Left ventricle myocardium inferior (tissue), 1 donor: ENCODE measurements at regions not wholly inside any gene's neighbourhood (a gene's known extent, or its start where the extent isn't known, plus 50 kb on each side); places are given as distances from the start of the nearest gene placed in this dataset.
"Not testable (repeated sequence)": the region's sequence is repeated elsewhere in the genome, so short reads cannot be mapped to it uniquely, and the experiment has no call there.

ENCODE experiments used
- DNase-seq: peaks from one replicate; pipeline ENCODE4 v3.0.0-alpha.2; 2020
- H3K27ac ChIP-seq: fragments of 200-600 bp; replicated peaks from 2 replicates; pipeline ENCODE4 v1.8.0; 2021
- H3K27me3 ChIP-seq: fragments of 200-600 bp; 2 replicates; pipeline ENCODE4 v1.8.0; 2021; ENCODE audit warnings: low read depth
- H3K36me3 ChIP-seq: fragments of 200-600 bp; 2 replicates; pipeline ENCODE4 v1.8.0; 2021
- H3K4me1 ChIP-seq: fragments of 200-600 bp; 2 replicates; pipeline ENCODE4 v1.8.0; 2021
- H3K4me3 ChIP-seq: fragments of 200-600 bp; 2 replicates; pipeline ENCODE4 v1.8.0; 2021; ENCODE audit warnings: mild to moderate bottlenecking, moderate library complexity
- H3K9me3 ChIP-seq: fragments of 200-600 bp; replicated peaks from 2 replicates; pipeline ENCODE4 v1.8.0; 2021
- intact Hi-C: fragments of 100-400 bp; cut with micrococcal nuclease; formaldehyde crosslinking; loops from one replicate; pipeline ENCODE4 v1.11.0; 2022
- TF ChIP-seq, protein P1 (sequence below): fragments of 200-600 bp; IDR thresholded peaks from 2 replicates; pipeline ENCODE4 v1.8.0; 2021; ENCODE audit warnings: antibody characterized with exemption, mild to moderate bottlenecking, borderline replicate concordance
- donor health status: DM: no; HTN: yes; CAD: no; lungs with severe emphysema.

DNA sequence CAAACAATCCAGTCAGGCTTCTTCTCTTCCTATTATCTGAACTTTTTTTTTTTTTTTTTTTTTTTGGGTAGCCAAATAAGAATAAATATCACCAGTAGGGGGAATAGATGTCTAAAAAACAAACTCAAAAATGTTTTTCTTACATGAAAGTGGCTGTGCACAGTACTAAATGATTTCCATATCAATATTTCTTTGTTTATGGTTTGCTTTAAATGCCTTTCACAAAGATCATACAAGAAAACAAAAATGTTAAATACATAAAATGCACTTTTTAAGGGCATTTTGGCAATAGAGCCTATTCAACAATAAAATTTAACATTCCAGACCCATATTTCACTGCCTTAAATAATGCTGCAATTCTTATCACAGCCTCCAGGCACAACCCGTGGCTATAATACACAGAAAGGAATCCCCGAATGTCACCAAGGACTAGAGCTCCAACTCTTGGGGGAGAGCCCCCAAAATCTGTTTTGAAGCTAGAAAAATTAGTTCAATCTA, 91.1 kb upstream of the TBCA start:
- intact Hi-C loops = no loop called here
- Histone ChIP-seq H3K36me3 (no peaks in the 10 kb centered on the region), H3K27me3 (peaks cover 9% of the 10 kb centered on the region), H3K4me3 (no peak overlapping the region), H3K27ac (no peak overlapping the region), H3K9me3 (no peaks in the 10 kb centered on the region), H3K4me1 (no peaks in the 10 kb centered on the region)
- TF ChIP-seq, protein P1, sequence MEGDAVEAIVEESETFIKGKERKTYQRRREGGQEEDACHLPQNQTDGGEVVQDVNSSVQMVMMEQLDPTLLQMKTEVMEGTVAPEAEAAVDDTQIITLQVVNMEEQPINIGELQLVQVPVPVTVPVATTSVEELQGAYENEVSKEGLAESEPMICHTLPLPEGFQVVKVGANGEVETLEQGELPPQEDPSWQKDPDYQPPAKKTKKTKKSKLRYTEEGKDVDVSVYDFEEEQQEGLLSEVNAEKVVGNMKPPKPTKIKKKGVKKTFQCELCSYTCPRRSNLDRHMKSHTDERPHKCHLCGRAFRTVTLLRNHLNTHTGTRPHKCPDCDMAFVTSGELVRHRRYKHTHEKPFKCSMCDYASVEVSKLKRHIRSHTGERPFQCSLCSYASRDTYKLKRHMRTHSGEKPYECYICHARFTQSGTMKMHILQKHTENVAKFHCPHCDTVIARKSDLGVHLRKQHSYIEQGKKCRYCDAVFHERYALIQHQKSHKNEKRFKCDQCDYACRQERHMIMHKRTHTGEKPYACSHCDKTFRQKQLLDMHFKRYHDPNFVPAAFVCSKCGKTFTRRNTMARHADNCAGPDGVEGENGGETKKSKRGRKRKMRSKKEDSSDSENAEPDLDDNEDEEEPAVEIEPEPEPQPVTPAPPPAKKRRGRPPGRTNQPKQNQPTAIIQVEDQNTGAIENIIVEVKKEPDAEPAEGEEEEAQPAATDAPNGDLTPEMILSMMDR = peak; percentile 20
- no peak for DNase-seq

DNA sequence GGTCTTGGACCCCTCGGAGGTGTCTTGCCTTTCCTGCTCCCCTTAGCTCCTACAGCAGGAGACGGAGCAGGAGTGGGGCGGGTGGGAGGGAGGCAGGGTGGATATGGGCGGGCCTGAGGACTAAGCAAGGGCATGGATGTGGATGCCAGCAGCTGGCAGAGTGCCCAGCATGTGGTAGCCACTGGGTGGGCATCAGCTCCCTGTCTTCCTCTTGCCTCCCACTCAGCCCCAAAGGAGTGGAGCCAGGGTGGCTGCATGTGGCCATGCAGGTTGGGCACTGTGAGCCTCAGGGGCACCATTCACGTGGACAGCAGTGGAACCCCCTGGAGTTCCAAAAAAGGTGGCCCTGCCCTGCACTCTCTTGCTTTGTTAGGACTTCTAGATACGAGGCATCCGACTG, 90.1 kb upstream of the TBCA start:
- Histone ChIP-seq H3K27me3 (peaks cover 9% of the 10 kb centered on the region), H3K4me3 (no peak overlapping the region), H3K4me1 (no peaks in the 10 kb centered on the region), H3K27ac (no peak overlapping the region), H3K36me3 (no peaks in the 10 kb centered on the region), H3K9me3 (no peaks in the 10 kb centered on the region)
- TF ChIP-seq, protein P1 = no peak
- intact Hi-C loops = no loop called here
- no peak for DNase-seq

DNA sequence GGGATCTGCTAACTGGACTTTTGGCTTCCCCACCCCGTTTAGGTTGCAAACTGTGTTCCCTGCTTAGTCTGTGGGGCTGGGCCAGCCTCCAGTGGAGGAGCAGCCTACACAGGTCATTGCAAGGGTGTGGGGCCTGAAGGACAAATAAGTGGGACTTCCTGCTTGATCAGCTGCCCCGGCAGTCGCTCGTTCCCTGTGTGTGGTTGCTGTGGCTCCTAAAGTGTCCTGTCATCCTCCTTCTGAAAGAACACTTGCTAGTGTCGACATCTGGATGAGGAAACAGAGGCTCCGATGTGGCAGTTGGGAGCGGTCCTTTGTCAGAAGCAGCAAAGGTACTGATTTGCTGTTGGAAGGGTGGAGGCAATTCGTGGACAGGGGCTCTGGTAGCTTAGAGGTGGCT, 88.9 kb upstream of the TBCA start:
- Histone ChIP-seq H3K4me1 (no peaks in the 10 kb centered on the region), H3K9me3 (no peaks in the 10 kb centered on the region), H3K27ac (no peak overlapping the region), H3K4me3 (no peak overlapping the region), H3K36me3 (no peaks in the 10 kb centered on the region), H3K27me3 (peaks cover 9% of the 10 kb centered on the region)
- intact Hi-C loops = no loop called here
- no peak for DNase-seq
- TF ChIP-seq, protein P1 = no peak

DNA sequence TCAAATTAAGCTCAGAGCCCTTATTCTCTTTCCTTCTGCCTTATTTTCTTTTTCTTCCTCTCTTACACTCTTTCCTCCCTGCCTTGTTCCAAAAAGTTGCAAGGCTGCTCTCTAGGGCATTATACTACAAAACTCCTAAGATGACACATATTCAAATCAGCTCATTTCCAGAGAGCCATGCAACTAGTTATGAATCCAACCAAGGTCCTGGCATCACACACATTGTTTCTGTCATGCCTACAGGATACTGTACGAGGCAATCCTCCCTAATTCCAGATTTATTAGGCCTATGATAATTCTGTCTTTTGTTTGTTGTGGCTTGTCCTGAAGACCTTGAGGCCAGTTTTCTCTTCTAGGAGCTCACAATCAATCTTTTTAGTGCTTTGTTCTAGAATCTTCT, 87.0 kb upstream of the TBCA start:
- no peak for DNase-seq
- Histone ChIP-seq H3K4me1 (no peaks in the 10 kb centered on the region), H3K27me3 (peaks cover 9% of the 10 kb centered on the region), H3K27ac (no peak overlapping the region), H3K36me3 (no peaks in the 10 kb centered on the region), H3K4me3 (no peak overlapping the region), H3K9me3 (no peaks in the 10 kb centered on the region)
- intact Hi-C loops = no loop called here
- TF ChIP-seq, protein P1 = no peak

DNA sequence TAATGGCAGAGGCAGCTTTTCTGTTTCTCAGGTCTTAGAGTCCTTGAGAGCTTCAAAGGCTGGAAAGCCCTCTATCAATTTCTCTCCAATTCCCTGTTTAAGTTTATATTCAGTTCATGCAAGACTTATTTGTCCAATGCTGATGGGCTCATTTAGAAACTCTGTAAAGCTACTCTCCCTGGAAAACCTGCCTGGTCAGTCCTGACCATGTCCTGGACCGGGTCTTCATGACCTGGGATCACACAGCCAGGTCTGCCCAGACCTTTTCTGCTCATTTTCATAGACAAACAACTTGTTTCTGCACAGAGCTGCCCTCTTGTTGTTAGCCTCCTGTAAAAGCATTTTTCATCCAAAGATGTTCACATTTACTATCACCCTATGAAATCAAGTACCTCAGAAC, 85.4 kb upstream of the TBCA start:
- TF ChIP-seq, protein P1 = no peak
- Histone ChIP-seq H3K4me1 (no peaks in the 10 kb centered on the region), H3K27me3 (peaks cover 9% of the 10 kb centered on the region), H3K9me3 (no peaks in the 10 kb centered on the region), H3K27ac (no peak overlapping the region), H3K4me3 (no peak overlapping the region), H3K36me3 (no peaks in the 10 kb centered on the region)
- intact Hi-C loops = no loop called here
- DNase-seq = no peak

DNA sequence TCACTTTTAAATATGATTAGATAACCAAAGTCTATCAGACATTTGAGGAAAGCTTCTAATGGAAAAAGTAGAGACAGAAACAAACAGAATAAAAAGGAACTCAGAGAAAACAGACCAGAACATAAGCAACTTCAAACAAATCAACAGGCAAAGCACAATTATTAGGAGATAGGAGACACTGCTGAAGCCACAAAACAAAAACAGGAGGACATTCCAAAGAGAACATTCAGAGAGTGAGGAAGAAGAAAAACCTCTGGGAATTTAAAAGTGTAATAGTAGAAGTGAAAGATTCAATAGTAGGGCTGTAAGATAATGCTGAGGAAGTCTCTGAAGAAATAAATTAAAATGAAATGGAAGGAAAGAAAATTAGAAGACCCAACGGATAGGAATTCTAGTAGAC, 83.2 kb upstream of the TBCA start:
- no peak for DNase-seq
- no peak overlapping the region for H3K27ac ChIP-seq
- H3K4me3 ChIP-seq = no peak overlapping the region
- intact Hi-C loops = no loop called here
- no peaks in the 10 kb centered on the region for H3K4me1 ChIP-seq
- no peaks in the 10 kb centered on the region for H3K9me3 ChIP-seq
- no peaks in the 10 kb centered on the region for H3K27me3 ChIP-seq
- TF ChIP-seq, protein P1 = no peak
- H3K36me3 ChIP-seq = no peaks in the 10 kb centered on the region

DNA sequence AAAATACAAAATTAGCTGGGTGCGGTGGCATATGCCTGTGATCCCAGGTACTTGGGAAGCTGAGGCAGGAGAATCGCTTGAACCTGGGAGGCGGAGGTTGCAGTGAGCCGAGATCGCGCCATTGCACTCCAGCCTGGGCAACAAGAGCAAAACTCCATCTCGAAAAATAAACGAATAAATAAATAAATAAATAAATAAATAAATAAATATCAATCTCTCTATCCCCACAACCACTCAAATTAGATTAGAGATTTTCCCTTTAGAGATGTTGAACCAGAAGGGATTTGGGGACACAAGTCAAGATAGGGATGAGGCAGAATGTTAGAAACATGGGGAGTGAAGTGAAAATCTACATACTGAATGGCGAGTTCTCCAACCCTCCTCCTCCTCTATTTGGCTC, 82.5 kb upstream of the TBCA start:
- H3K9me3 ChIP-seq, H3K27me3 ChIP-seq, H3K27ac ChIP-seq, H3K4me1 ChIP-seq, H3K36me3 ChIP-seq, DNase-seq, intact Hi-C loops, H3K4me3 ChIP-seq: not testable (repeated sequence)
